ENCODE measurements at regions not wholly inside any gene's neighbourhood (a gene's known extent, or its start where the extent isn't known, plus 50 kb on each side); places are given as distances from the start of the nearest gene placed in this dataset.

GRCh38 chr10:76700241-76700640 lies 937.4 kb downstream of the KCNMA1 start:
- in situ Hi-C loops (cut with HindIII; ENCODE audit: low sequenced_read_pairs): no loop called here
- no peak overlapping the region for H3K4me3 ChIP-seq (ENCODE audit: low read depth, low read length)
- no peak for DNase-seq (ENCODE audit: low read depth)
- no peak for TF ChIP-seq CTCF (IDR thresholded peaks at IDR 0.05; ENCODE audit: low read depth, low read length, missing control alignments)

- H3K4me3 ChIP-seq (ENCODE audit: low read depth, low read length): no peak overlapping the region
- in situ Hi-C loops (cut with HindIII; ENCODE audit: low sequenced_read_pairs): no loop called here
- no peak for DNase-seq (ENCODE audit: low read depth)
Observed at GRCh38 chr10:76697923-76698322, 939.7 kb downstream of the KCNMA1 start.

GRCh38 chr10:76695069-76695468 lies 942.5 kb downstream of the KCNMA1 start:
- DNase-seq (ENCODE audit: low read depth): no peak
- no peak for TF ChIP-seq CTCF (IDR thresholded peaks at IDR 0.05; ENCODE audit: low read depth, low read length, missing control alignments)
- in situ Hi-C loops (cut with HindIII; ENCODE audit: low sequenced_read_pairs): no loop called here
- H3K4me3 ChIP-seq (ENCODE audit: low read depth, low read length): no peak overlapping the region

More at GRCh38 chr10:76697923-76698322, 939.7 kb downstream of the KCNMA1 start:
- no peak for TF ChIP-seq CTCF (IDR thresholded peaks at IDR 0.05; ENCODE audit: low read depth, low read length, missing control alignments)

- TF ChIP-seq CTCF (IDR thresholded peaks at IDR 0.05; ENCODE audit: low read depth, low read length, missing control alignments): no peak
- no peak for DNase-seq (ENCODE audit: low read depth)
- in situ Hi-C loops (cut with HindIII; ENCODE audit: low sequenced_read_pairs): no loop called here
- no peak overlapping the region for H3K4me3 ChIP-seq (ENCODE audit: low read depth, low read length)
Observed at GRCh38 chr10:76686201-76686600, 951.4 kb downstream of the KCNMA1 start.

GRCh38 chr10:76684968-76685367 lies 952.6 kb downstream of the KCNMA1 start:
- no peak overlapping the region for H3K4me3 ChIP-seq (ENCODE audit: low read depth, low read length)
- in situ Hi-C loops (cut with HindIII; ENCODE audit: low sequenced_read_pairs): no loop called here
- DNase-seq (ENCODE audit: low read depth): no peak
- TF ChIP-seq CTCF (IDR thresholded peaks at IDR 0.05; ENCODE audit: low read depth, low read length, missing control alignments): no peak

- TF ChIP-seq CTCF (IDR thresholded peaks at IDR 0.05; ENCODE audit: low read depth, low read length, missing control alignments): no peak
- no peak for DNase-seq (ENCODE audit: low read depth)
- in situ Hi-C loops (cut with HindIII; ENCODE audit: low sequenced_read_pairs): no loop called here
- no peak overlapping the region for H3K4me3 ChIP-seq (ENCODE audit: low read depth, low read length)
Observed at GRCh38 chr10:76681153-76681552, 956.5 kb downstream of the KCNMA1 start.

- TF ChIP-seq CTCF (IDR thresholded peaks at IDR 0.05; ENCODE audit: low read depth, low read length, missing control alignments): no peak
- no peak for DNase-seq (ENCODE audit: low read depth)
- no peak overlapping the region for H3K4me3 ChIP-seq (ENCODE audit: low read depth, low read length)
- in situ Hi-C loops (cut with HindIII; ENCODE audit: low sequenced_read_pairs): no loop called here
Observed at GRCh38 chr10:76679030-76679429, 958.6 kb downstream of the KCNMA1 start.

Data from astrocyte of the cerebellum (primary cell).